ENCODE measurements at regions not wholly inside any gene's neighbourhood (a gene's known extent, or its start where the extent isn't known, plus 50 kb on each side); places are given as distances from the start of the nearest gene placed in this dataset.

GRCh38 chr7:49127359-49127913, 203.1 kb downstream of the CDC14C start:
- no peak for TF ChIP-seq EZH2phosphoT487 (IDR thresholded peaks at IDR 0.05)
- TF ChIP-seq, protein P1, sequence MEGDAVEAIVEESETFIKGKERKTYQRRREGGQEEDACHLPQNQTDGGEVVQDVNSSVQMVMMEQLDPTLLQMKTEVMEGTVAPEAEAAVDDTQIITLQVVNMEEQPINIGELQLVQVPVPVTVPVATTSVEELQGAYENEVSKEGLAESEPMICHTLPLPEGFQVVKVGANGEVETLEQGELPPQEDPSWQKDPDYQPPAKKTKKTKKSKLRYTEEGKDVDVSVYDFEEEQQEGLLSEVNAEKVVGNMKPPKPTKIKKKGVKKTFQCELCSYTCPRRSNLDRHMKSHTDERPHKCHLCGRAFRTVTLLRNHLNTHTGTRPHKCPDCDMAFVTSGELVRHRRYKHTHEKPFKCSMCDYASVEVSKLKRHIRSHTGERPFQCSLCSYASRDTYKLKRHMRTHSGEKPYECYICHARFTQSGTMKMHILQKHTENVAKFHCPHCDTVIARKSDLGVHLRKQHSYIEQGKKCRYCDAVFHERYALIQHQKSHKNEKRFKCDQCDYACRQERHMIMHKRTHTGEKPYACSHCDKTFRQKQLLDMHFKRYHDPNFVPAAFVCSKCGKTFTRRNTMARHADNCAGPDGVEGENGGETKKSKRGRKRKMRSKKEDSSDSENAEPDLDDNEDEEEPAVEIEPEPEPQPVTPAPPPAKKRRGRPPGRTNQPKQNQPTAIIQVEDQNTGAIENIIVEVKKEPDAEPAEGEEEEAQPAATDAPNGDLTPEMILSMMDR (IDR thresholded peaks at IDR 0.05), result no peak
